ENCODE measurements at regions not wholly inside any gene's neighbourhood (a gene's known extent, or its start where the extent isn't known, plus 50 kb on each side); places are given as distances from the start of the nearest gene placed in this dataset.
"Not testable (repeated sequence)": the region's sequence is repeated elsewhere in the genome, so short reads cannot be mapped to it uniquely, and the experiment has no call there.

DNA sequence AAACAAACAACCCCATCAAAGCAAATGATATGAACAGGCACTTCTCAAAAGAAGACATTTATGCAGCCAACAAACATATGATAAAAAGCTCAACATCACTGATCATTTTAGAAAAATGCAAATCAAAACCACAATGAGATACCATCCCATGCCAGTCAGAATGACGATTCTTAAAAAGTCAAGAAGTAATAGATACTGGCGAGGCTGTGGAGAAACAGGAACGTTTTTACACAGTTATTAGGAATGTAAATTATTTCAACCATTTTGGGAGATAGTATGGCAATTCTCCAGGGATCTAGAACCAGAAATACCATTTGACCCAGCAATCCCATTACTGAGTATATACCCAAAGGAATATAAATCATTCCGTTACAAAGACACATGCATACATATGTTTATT lies 370.4 kb downstream of the HHIPL2 start:
- not testable (repeated sequence) for TF ChIP-seq SETDB1 (IDR thresholded peaks at IDR 0.05; ENCODE audit: insufficient read length, low read length); ZBTB7A (tag by site-specific recombination; IDR thresholded peaks at IDR 0.05; ENCODE audit: low read depth); ZNF660 (tag by site-specific recombination; IDR thresholded peaks at IDR 0.05)

All from HEK293 (cell line).